Epithelial cell of esophagus (primary cell): ENCODE measurements at regions not wholly inside any gene's neighbourhood (a gene's known extent, or its start where the extent isn't known, plus 50 kb on each side); places are given as distances from the start of the nearest gene placed in this dataset.

Experiments used
- DNase-seq: peaks from one replicate; pipeline ENCODE4 v3.0.0; 2010; ENCODE audit warnings: low read depth
- H3K4me3 ChIP-seq: 2 replicates; pipeline ENCODE4 v1.5.1; 2011; ENCODE audit warnings: mild to moderate bottlenecking, low read length, control low read depth
- TF ChIP-seq, protein P1 (sequence below): IDR thresholded peaks from 2 replicates; pipeline ENCODE4 v1.5.1; 2011; ENCODE audit warnings: low read depth, mild to moderate bottlenecking, low read length, control low read depth, inconsistent platforms; ENCODE audit not compliant: insufficient read depth; ENCODE audit errors: missing control alignments

GRCh38 chr5:135157421-135158313 is 123.6 kb upstream of the PITX1 start:
- H3K4me3 ChIP-seq: no peak overlapping the region
- DNase-seq: no peak
- TF ChIP-seq, protein P1, sequence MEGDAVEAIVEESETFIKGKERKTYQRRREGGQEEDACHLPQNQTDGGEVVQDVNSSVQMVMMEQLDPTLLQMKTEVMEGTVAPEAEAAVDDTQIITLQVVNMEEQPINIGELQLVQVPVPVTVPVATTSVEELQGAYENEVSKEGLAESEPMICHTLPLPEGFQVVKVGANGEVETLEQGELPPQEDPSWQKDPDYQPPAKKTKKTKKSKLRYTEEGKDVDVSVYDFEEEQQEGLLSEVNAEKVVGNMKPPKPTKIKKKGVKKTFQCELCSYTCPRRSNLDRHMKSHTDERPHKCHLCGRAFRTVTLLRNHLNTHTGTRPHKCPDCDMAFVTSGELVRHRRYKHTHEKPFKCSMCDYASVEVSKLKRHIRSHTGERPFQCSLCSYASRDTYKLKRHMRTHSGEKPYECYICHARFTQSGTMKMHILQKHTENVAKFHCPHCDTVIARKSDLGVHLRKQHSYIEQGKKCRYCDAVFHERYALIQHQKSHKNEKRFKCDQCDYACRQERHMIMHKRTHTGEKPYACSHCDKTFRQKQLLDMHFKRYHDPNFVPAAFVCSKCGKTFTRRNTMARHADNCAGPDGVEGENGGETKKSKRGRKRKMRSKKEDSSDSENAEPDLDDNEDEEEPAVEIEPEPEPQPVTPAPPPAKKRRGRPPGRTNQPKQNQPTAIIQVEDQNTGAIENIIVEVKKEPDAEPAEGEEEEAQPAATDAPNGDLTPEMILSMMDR: no peak

- TF ChIP-seq, protein P1: no peak
- DNase-seq: peak; percentile 100
- no peak overlapping the region for H3K4me3 ChIP-seq
Observed at GRCh38 chr5:135156715-135157404, 122.8 kb upstream of the PITX1 start.

DNA sequence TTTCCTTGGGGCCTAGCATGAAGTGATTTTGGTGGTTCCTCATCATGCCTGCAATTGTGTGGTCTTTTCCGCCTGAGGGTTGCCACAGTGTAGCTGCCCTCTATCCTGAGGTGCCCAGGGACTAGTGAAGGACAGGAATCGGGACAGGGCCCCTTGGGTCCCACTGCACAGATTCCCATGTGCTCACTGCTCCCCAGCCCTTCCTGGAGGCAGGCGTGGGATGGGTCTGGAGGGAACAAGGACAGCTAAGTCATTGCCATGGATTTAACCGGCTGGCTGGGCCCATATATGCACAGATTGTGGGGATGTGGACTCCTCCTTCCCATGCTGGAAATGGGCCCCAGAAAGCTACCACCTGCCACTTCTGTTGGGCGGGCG is 122.3 kb upstream of the PITX1 start:
- H3K4me3 ChIP-seq: no peak overlapping the region
- TF ChIP-seq, protein P1: no peak
- DNase-seq: no peak

GRCh38 chr5:135155616-135156214 is 121.7 kb upstream of the PITX1 start:
- TF ChIP-seq, protein P1: no peak
- no peak overlapping the region for H3K4me3 ChIP-seq
- no peak for DNase-seq

GRCh38 chr5:135154961-135155360 is 120.9 kb upstream of the PITX1 start:
- no peak overlapping the region for H3K4me3 ChIP-seq
- TF ChIP-seq, protein P1: no peak
- no peak for DNase-seq

- TF ChIP-seq, protein P1: no peak
- DNase-seq: peak; percentile 97
- no peak overlapping the region for H3K4me3 ChIP-seq
Observed at GRCh38 chr5:135154197-135154596, 120.2 kb upstream of the PITX1 start.
